Epithelial cell of proximal tubule (primary cell): ENCODE measurements at regions not wholly inside any gene's neighbourhood (a gene's known extent, or its start where the extent isn't known, plus 50 kb on each side); places are given as distances from the start of the nearest gene placed in this dataset.

Experiments
- DNase-seq: peaks from one replicate; pipeline ENCODE4 v3.0.0-alpha.2; 2011; ENCODE audit warnings: low read depth
- H3K4me3 ChIP-seq: 2 replicates; pipeline ENCODE4 v1.5.1; 2011; ENCODE audit warnings: low read depth, mild to moderate bottlenecking, low read length
- CTCF ChIP-seq: conservative IDR thresholded peaks from 2 replicates; pipeline ENCODE4 v1.5.1; 2012; ENCODE audit warnings: low read depth, mild to moderate bottlenecking, low read length

- H3K4me3 ChIP-seq: no peak overlapping the region
- no peak for DNase-seq
- TF ChIP-seq CTCF: no peak
These were observed 253.5 kb upstream of the C1orf174 start for GRCh38 chr1:4153571-4153970.

GRCh38 chr1:4156241-4156973, 256.3 kb upstream of the C1orf174 start:
- H3K4me3 ChIP-seq: no peak overlapping the region
- no peak for TF ChIP-seq CTCF
- DNase-seq: no peak

GRCh38 chr1:4160181-4160580, 260.1 kb upstream of the C1orf174 start:
- TF ChIP-seq CTCF: no peak
- DNase-seq: no peak
- H3K4me3 ChIP-seq: no peak overlapping the region

GRCh38 chr1:4161366-4162006, 261.4 kb upstream of the C1orf174 start:
- TF ChIP-seq CTCF: no peak
- H3K4me3 ChIP-seq: no peak overlapping the region

GRCh38 chr1:4164965-4165364, 264.9 kb upstream of the C1orf174 start:
- no peak for DNase-seq
- no peak for TF ChIP-seq CTCF
- H3K4me3 ChIP-seq: no peak overlapping the region

More at GRCh38 chr1:4161366-4162006, 261.4 kb upstream of the C1orf174 start:
- DNase-seq: no peak

GRCh38 chr1:4165686-4166300, 265.7 kb upstream of the C1orf174 start:
- no peak for TF ChIP-seq CTCF
- no peak overlapping the region for H3K4me3 ChIP-seq
- no peak for DNase-seq
